ENCODE measurements at regions not wholly inside any gene's neighbourhood (a gene's known extent, or its start where the extent isn't known, plus 50 kb on each side); places are given as distances from the start of the nearest gene placed in this dataset.
A peak's percentile ranks its signal among the peaks of the same experiment; 100 is the strongest.

GRCh38 chr20:23253524-23253923, 97.1 kb upstream of the NXT1 start:
- 84 to 90% (median 85%) methylated on average over 3 of the region's 3 CpGs for WGBS, 3 donors
- no peaks in the 10 kb centered on the region for H3K36me3 ChIP-seq (ENCODE audit: control insufficient read depth in 3 of 3, insufficient read depth in 2 of 3, low read depth in 1 of 3, low read length in 3 of 3)
- no peak overlapping the region for H3K27ac ChIP-seq (ENCODE audit: low read depth in 1 of 3, low read length in 2 of 3)
- H3K4me3 ChIP-seq (ENCODE audit: low read depth in 1 of 3, low read length in 3 of 3) = no peak overlapping the region
- peaks cover 0 to 3% (median 0%) of the 10 kb centered on the region in 3 donors for H3K27me3 ChIP-seq (ENCODE audit: control insufficient read depth in 3 of 3, insufficient read depth in 3 of 3, low read length in 3 of 3)
- H3K9me3 ChIP-seq (ENCODE audit: control insufficient read depth in 2 of 2, insufficient read depth in 1 of 2, low read depth in 1 of 2, low read length in 1 of 2) = no peaks in the 10 kb centered on the region
- FAIRE-seq (no peak), DNase-seq (no peak)
- H3K4me1 ChIP-seq (ENCODE audit: control insufficient read depth in 3 of 3, insufficient read depth in 2 of 3, low read depth in 1 of 3, low read length in 2 of 3) = no peaks in the 10 kb centered on the region

GRCh38 chr20:23251779-23252178, 98.8 kb upstream of the NXT1 start:
- WGBS, 3 donors = 83 to 86% (median 86%) methylated on average over 6 of the region's 6 CpGs
- Histone ChIP-seq H3K36me3 (ENCODE audit: control insufficient read depth in 3 of 3, insufficient read depth in 2 of 3, low read depth in 1 of 3, low read length in 3 of 3) (no peaks in the 10 kb centered on the region), H3K4me3 (ENCODE audit: low read depth in 1 of 3, low read length in 3 of 3) (no peak overlapping the region), H3K9me3 (ENCODE audit: control insufficient read depth in 2 of 2, insufficient read depth in 1 of 2, low read depth in 1 of 2, low read length in 1 of 2) (no peaks in the 10 kb centered on the region), H3K27ac (ENCODE audit: low read depth in 1 of 3, low read length in 2 of 3) (no peak overlapping the region), H3K4me1 (ENCODE audit: control insufficient read depth in 3 of 3, insufficient read depth in 2 of 3, low read depth in 1 of 3, low read length in 2 of 3) (no peaks in the 10 kb centered on the region), H3K27me3 (ENCODE audit: control insufficient read depth in 3 of 3, insufficient read depth in 3 of 3, low read length in 3 of 3) (peaks cover 0 to 3% (median 0%) of the 10 kb centered on the region in 3 donors)
- FAIRE-seq (no peak), DNase-seq (no peak)

GRCh38 chr20:23249541-23249940, 101.0 kb upstream of the NXT1 start:
- WGBS, 3 donors = 69 to 83% (median 78%) methylated on average over 4 of the region's 4 CpGs
- no peak overlapping the region for H3K4me3 ChIP-seq (ENCODE audit: low read depth in 1 of 3, low read length in 3 of 3)
- H3K4me1 ChIP-seq (ENCODE audit: control insufficient read depth in 3 of 3, insufficient read depth in 2 of 3, low read depth in 1 of 3, low read length in 2 of 3) = no peaks in the 10 kb centered on the region
- H3K27me3 ChIP-seq (ENCODE audit: control insufficient read depth in 3 of 3, insufficient read depth in 3 of 3, low read length in 3 of 3) = no peaks in the 10 kb centered on the region
- H3K9me3 ChIP-seq (ENCODE audit: control insufficient read depth in 2 of 2, insufficient read depth in 1 of 2, low read depth in 1 of 2, low read length in 1 of 2) = no peaks in the 10 kb centered on the region
- no peaks in the 10 kb centered on the region for H3K36me3 ChIP-seq (ENCODE audit: control insufficient read depth in 3 of 3, insufficient read depth in 2 of 3, low read depth in 1 of 3, low read length in 3 of 3)
- FAIRE-seq (no peak), DNase-seq (no peak)
- no peak overlapping the region for H3K27ac ChIP-seq (ENCODE audit: low read depth in 1 of 3, low read length in 2 of 3)

GRCh38 chr20:23248461-23248882, 102.1 kb upstream of the NXT1 start:
- no peaks in the 10 kb centered on the region for H3K27me3 ChIP-seq (ENCODE audit: control insufficient read depth in 3 of 3, insufficient read depth in 3 of 3, low read length in 3 of 3)
- H3K4me3 ChIP-seq (ENCODE audit: low read depth in 1 of 3, low read length in 3 of 3) = no peak overlapping the region
- FAIRE-seq (no peak), DNase-seq (no peak)
- no peaks in the 10 kb centered on the region for H3K36me3 ChIP-seq (ENCODE audit: control insufficient read depth in 3 of 3, insufficient read depth in 2 of 3, low read depth in 1 of 3, low read length in 3 of 3)
- no peaks in the 10 kb centered on the region for H3K9me3 ChIP-seq (ENCODE audit: control insufficient read depth in 2 of 2, insufficient read depth in 1 of 2, low read depth in 1 of 2, low read length in 1 of 2)
- 31 to 35% (median 32%) methylated on average over 2 of the region's 2 CpGs for WGBS, 3 donors
- no peak overlapping the region for H3K27ac ChIP-seq (ENCODE audit: low read depth in 1 of 3, low read length in 2 of 3)
- no peaks in the 10 kb centered on the region for H3K4me1 ChIP-seq (ENCODE audit: control insufficient read depth in 3 of 3, insufficient read depth in 2 of 3, low read depth in 1 of 3, low read length in 2 of 3)

- H3K4me3 ChIP-seq (ENCODE audit: low read depth in 1 of 3, low read length in 3 of 3) = no peak overlapping the region
- no peaks in the 10 kb centered on the region for H3K9me3 ChIP-seq (ENCODE audit: control insufficient read depth in 2 of 2, insufficient read depth in 1 of 2, low read depth in 1 of 2, low read length in 1 of 2)
- WGBS, 3 donors = 51 to 61% (median 58%) methylated on average over 21 of the region's 21 CpGs
- FAIRE-seq (no peak), DNase-seq (no peak)
- no peaks in the 10 kb centered on the region for H3K4me1 ChIP-seq (ENCODE audit: control insufficient read depth in 3 of 3, insufficient read depth in 2 of 3, low read depth in 1 of 3, low read length in 2 of 3)
- peaks cover 0 to 3% (median 0%) of the 10 kb centered on the region in 3 donors for H3K27me3 ChIP-seq (ENCODE audit: control insufficient read depth in 3 of 3, insufficient read depth in 3 of 3, low read length in 3 of 3)
- H3K27ac ChIP-seq (ENCODE audit: low read depth in 1 of 3, low read length in 2 of 3) = peak overlapping the region in 1 of 3 donors; percentile 71
- H3K36me3 ChIP-seq (ENCODE audit: control insufficient read depth in 3 of 3, insufficient read depth in 2 of 3, low read depth in 1 of 3, low read length in 3 of 3) = no peaks in the 10 kb centered on the region
Observed at GRCh38 chr20:23246717-23247664, 103.6 kb upstream of the NXT1 start.

- H3K4me3 ChIP-seq (ENCODE audit: low read depth in 1 of 3, low read length in 3 of 3) = no peak overlapping the region
- H3K9me3 ChIP-seq (ENCODE audit: control insufficient read depth in 2 of 2, insufficient read depth in 1 of 2, low read depth in 1 of 2, low read length in 1 of 2) = no peaks in the 10 kb centered on the region
- 47 to 54% (median 49%) methylated on average over 9 to 11 of the region's 11 CpGs for WGBS, 3 donors
- no peak overlapping the region for H3K27ac ChIP-seq (ENCODE audit: low read depth in 1 of 3, low read length in 2 of 3)
- peaks cover 0 to 3% (median 3%) of the 10 kb centered on the region in 3 donors for H3K27me3 ChIP-seq (ENCODE audit: control insufficient read depth in 3 of 3, insufficient read depth in 3 of 3, low read length in 3 of 3)
- peak; percentile 44 to 45 for DNase-seq
- H3K36me3 ChIP-seq (ENCODE audit: control insufficient read depth in 3 of 3, insufficient read depth in 2 of 3, low read depth in 1 of 3, low read length in 3 of 3) = no peaks in the 10 kb centered on the region
- H3K4me1 ChIP-seq (ENCODE audit: control insufficient read depth in 3 of 3, insufficient read depth in 2 of 3, low read depth in 1 of 3, low read length in 2 of 3) = no peaks in the 10 kb centered on the region
- no peak for FAIRE-seq
Observed at GRCh38 chr20:23245553-23246181, 104.9 kb upstream of the NXT1 start.

- Histone ChIP-seq H3K9me3 (ENCODE audit: control insufficient read depth in 2 of 2, insufficient read depth in 1 of 2, low read depth in 1 of 2, low read length in 1 of 2) (no peaks in the 10 kb centered on the region), H3K27ac (ENCODE audit: low read depth in 1 of 3, low read length in 2 of 3) (no peak overlapping the region), H3K4me3 (ENCODE audit: low read depth in 1 of 3, low read length in 3 of 3) (no peak overlapping the region), H3K4me1 (ENCODE audit: control insufficient read depth in 3 of 3, insufficient read depth in 2 of 3, low read depth in 1 of 3, low read length in 2 of 3) (no peaks in the 10 kb centered on the region), H3K27me3 (ENCODE audit: control insufficient read depth in 3 of 3, insufficient read depth in 3 of 3, low read length in 3 of 3) (peaks cover 0 to 3% (median 3%) of the 10 kb centered on the region in 3 donors), H3K36me3 (ENCODE audit: control insufficient read depth in 3 of 3, insufficient read depth in 2 of 3, low read depth in 1 of 3, low read length in 3 of 3) (no peaks in the 10 kb centered on the region)
- WGBS, 3 donors = 75 to 87% (median 82%) methylated on average over 13 of the region's 13 CpGs
- DNase-seq (no peak), FAIRE-seq (no peak)
Observed at GRCh38 chr20:23244916-23245552, 105.6 kb upstream of the NXT1 start.

GRCh38 chr20:23244156-23244915, 106.3 kb upstream of the NXT1 start:
- H3K9me3 ChIP-seq (ENCODE audit: control insufficient read depth in 2 of 2, insufficient read depth in 1 of 2, low read depth in 1 of 2, low read length in 1 of 2) = no peaks in the 10 kb centered on the region
- H3K27ac ChIP-seq (ENCODE audit: low read depth in 1 of 3, low read length in 2 of 3) = peak overlapping the region in 1 of 3 donors; percentile 78
- 80 to 90% (median 83%) methylated on average over 23 to 27 of the region's 27 CpGs for WGBS, 3 donors
- no peak for DNase-seq
- no peaks in the 10 kb centered on the region for H3K36me3 ChIP-seq (ENCODE audit: control insufficient read depth in 3 of 3, insufficient read depth in 2 of 3, low read depth in 1 of 3, low read length in 3 of 3)
- FAIRE-seq = no peak
- peaks cover 0 to 3% (median 3%) of the 10 kb centered on the region in 3 donors for H3K27me3 ChIP-seq (ENCODE audit: control insufficient read depth in 3 of 3, insufficient read depth in 3 of 3, low read length in 3 of 3)
- H3K4me1 ChIP-seq (ENCODE audit: control insufficient read depth in 3 of 3, insufficient read depth in 2 of 3, low read depth in 1 of 3, low read length in 2 of 3) = no peaks in the 10 kb centered on the region
- no peak overlapping the region for H3K4me3 ChIP-seq (ENCODE audit: low read depth in 1 of 3, low read length in 3 of 3)
